ENCODE measurements at regions not wholly inside any gene's neighbourhood (a gene's known extent, or its start where the extent isn't known, plus 50 kb on each side); places are given as distances from the start of the nearest gene placed in this dataset.

- no peak for TF ChIP-seq CTCF (IDR thresholded peaks at IDR 0.05; ENCODE audit: low read length)
- TF ChIP-seq EZH2 (optimal IDR thresholded peaks at IDR 0.05; ENCODE audit: low read depth, low read length), result no peak
Observed at GRCh38 chr3:159776779-159777178, 211.9 kb upstream of the IL12A start.

Data from MM.1S (cell line).